ENCODE measurements at regions not wholly inside any gene's neighbourhood (a gene's known extent, or its start where the extent isn't known, plus 50 kb on each side); places are given as distances from the start of the nearest gene placed in this dataset.
A peak's percentile ranks its signal among the peaks of the same experiment; 100 is the strongest.

DNA sequence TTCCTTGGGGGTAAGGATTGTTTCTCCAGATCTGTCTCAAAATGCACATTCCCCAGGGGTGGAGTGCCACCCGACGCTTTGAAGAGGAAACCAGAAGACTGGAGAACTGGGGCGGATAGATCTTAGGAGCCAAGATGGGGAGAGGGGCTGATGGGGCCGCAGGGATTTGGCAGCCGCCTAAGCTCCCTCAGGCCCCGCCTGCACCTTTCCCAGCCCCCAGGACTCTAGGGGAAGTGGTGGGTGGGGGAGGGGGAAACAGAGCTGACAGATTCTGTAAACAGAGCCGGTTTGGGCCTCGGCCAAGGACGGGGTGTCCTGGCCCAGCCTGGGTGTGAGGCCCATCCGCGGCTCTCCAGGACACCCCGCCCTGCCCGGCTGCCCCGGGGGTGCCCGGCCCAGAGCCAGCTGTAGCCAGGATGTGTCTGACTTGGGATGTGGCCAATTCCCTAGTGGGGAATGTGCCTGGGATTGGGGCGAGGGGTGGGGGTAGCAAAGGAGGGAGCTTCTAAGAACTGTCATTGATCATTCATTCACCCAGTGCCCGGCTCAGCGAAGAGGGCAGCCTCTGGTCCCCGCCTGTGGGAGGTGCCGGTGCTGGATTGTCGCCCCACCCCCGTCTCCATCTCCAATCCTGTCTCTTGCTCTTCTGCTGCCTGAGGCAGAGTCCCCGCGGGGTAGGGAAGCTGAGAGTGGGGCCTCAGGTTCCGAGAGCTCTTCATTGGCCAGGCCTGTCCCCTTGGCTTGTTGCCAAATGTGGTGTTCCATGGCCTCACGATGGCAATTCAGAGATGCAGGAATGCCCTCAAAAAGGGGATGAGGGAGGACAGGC, 54.8 kb upstream of the CDKN2AIPNL start (continued):
- TF ChIP-seq YY1 (IDR thresholded peaks at IDR 0.05; ENCODE audit: borderline replicate concordance in 1 of 3, control insufficient read depth in 1 of 3, extremely low read depth in 1 of 3, insufficient read depth in 3 of 3, insufficient read length in 1 of 3, insufficient replicate concordance in 2 of 3, low read depth in 1 of 3, low read length in 2 of 3) = no peak
- TF ChIP-seq, protein P1, sequence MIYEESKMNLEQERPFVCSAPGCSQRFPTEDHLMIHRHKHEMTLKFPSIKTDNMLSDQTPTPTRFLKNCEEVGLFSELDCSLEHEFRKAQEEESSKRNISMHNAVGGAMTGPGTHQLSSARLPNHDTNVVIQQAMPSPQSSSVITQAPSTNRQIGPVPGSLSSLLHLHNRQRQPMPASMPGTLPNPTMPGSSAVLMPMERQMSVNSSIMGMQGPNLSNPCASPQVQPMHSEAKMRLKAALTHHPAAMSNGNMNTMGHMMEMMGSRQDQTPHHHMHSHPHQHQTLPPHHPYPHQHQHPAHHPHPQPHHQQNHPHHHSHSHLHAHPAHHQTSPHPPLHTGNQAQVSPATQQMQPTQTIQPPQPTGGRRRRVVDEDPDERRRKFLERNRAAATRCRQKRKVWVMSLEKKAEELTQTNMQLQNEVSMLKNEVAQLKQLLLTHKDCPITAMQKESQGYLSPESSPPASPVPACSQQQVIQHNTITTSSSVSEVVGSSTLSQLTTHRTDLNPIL (CRISPR knock-in tag; IDR thresholded peaks at IDR 0.05) = no peak
- no peak for TF ChIP-seq HIVEP1 (CRISPR knock-in tag; IDR thresholded peaks at IDR 0.05)
- TF ChIP-seq, protein P2, sequence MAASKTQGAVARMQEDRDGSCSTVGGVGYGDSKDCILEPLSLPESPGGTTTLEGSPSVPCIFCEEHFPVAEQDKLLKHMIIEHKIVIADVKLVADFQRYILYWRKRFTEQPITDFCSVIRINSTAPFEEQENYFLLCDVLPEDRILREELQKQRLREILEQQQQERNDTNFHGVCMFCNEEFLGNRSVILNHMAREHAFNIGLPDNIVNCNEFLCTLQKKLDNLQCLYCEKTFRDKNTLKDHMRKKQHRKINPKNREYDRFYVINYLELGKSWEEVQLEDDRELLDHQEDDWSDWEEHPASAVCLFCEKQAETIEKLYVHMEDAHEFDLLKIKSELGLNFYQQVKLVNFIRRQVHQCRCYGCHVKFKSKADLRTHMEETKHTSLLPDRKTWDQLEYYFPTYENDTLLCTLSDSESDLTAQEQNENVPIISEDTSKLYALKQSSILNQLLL (CRISPR knock-in tag; IDR thresholded peaks at IDR 0.05; ENCODE audit: borderline replicate concordance) = no peak
- TF ChIP-seq, protein P3, sequence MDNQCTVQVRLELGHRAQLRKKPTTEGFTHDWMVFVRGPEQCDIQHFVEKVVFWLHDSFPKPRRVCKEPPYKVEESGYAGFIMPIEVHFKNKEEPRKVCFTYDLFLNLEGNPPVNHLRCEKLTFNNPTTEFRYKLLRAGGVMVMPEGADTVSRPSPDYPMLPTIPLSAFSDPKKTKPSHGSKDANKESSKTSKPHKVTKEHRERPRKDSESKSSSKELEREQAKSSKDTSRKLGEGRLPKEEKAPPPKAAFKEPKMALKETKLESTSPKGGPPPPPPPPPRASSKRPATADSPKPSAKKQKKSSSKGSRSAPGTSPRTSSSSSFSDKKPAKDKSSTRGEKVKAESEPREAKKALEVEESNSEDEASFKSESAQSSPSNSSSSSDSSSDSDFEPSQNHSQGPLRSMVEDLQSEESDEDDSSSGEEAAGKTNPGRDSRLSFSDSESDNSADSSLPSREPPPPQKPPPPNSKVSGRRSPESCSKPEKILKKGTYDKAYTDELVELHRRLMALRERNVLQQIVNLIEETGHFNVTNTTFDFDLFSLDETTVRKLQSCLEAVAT (IDR thresholded peaks at IDR 0.05) = peak in 1 of 2 experiments; percentile 16; a peak in 1 of 4 replicates
- TF ChIP-seq ZNF507 (tag; conservative IDR thresholded peaks at IDR 0.05) = no peak
- TF ChIP-seq, protein P4, sequence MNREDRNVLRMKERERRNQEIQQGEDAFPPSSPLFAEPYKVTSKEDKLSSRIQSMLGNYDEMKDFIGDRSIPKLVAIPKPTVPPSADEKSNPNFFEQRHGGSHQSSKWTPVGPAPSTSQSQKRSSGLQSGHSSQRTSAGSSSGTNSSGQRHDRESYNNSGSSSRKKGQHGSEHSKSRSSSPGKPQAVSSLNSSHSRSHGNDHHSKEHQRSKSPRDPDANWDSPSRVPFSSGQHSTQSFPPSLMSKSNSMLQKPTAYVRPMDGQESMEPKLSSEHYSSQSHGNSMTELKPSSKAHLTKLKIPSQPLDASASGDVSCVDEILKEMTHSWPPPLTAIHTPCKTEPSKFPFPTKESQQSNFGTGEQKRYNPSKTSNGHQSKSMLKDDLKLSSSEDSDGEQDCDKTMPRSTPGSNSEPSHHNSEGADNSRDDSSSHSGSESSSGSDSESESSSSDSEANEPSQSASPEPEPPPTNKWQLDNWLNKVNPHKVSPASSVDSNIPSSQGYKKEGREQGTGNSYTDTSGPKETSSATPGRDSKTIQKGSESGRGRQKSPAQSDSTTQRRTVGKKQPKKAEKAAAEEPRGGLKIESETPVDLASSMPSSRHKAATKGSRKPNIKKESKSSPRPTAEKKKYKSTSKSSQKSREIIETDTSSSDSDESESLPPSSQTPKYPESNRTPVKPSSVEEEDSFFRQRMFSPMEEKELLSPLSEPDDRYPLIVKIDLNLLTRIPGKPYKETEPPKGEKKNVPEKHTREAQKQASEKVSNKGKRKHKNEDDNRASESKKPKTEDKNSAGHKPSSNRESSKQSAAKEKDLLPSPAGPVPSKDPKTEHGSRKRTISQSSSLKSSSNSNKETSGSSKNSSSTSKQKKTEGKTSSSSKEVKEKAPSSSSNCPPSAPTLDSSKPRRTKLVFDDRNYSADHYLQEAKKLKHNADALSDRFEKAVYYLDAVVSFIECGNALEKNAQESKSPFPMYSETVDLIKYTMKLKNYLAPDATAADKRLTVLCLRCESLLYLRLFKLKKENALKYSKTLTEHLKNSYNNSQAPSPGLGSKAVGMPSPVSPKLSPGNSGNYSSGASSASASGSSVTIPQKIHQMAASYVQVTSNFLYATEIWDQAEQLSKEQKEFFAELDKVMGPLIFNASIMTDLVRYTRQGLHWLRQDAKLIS (CRISPR knock-in tag; IDR thresholded peaks at IDR 0.05) = no peak
- TF ChIP-seq ETV1 (tag; conservative IDR thresholded peaks at IDR 0.05; ENCODE audit: low read depth) = peak; percentile 76
- TF ChIP-seq, protein P5, sequence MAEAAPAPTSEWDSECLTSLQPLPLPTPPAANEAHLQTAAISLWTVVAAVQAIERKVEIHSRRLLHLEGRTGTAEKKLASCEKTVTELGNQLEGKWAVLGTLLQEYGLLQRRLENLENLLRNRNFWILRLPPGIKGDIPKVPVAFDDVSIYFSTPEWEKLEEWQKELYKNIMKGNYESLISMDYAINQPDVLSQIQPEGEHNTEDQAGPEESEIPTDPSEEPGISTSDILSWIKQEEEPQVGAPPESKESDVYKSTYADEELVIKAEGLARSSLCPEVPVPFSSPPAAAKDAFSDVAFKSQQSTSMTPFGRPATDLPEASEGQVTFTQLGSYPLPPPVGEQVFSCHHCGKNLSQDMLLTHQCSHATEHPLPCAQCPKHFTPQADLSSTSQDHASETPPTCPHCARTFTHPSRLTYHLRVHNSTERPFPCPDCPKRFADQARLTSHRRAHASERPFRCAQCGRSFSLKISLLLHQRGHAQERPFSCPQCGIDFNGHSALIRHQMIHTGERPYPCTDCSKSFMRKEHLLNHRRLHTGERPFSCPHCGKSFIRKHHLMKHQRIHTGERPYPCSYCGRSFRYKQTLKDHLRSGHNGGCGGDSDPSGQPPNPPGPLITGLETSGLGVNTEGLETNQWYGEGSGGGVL (CRISPR knock-in tag; IDR thresholded peaks at IDR 0.05) = no peak
- no peak for TF ChIP-seq PHF21A (IDR thresholded peaks at IDR 0.05; ENCODE audit: borderline replicate concordance, low read depth)
- no peak; the same call in 1 of the 2 replicates for TF ChIP-seq GTF2A2 (tag; IDR thresholded peaks at IDR 0.05)
- TF ChIP-seq EWSR1 (IDR thresholded peaks at IDR 0.05; ENCODE audit: borderline replicate concordance, low read depth, partially characterized antibody) = no peak
- TF ChIP-seq MIER1 (IDR thresholded peaks at IDR 0.05; ENCODE audit: low read depth) = 0 out of 2 replicates have a peak, but pooled peaks have one; percentile 31
- TF ChIP-seq, protein P6, sequence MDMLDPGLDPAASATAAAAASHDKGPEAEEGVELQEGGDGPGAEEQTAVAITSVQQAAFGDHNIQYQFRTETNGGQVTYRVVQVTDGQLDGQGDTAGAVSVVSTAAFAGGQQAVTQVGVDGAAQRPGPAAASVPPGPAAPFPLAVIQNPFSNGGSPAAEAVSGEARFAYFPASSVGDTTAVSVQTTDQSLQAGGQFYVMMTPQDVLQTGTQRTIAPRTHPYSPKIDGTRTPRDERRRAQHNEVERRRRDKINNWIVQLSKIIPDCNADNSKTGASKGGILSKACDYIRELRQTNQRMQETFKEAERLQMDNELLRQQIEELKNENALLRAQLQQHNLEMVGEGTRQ (CRISPR knock-in tag; IDR thresholded peaks at IDR 0.05) = no peak

Data from K562 (cell line).